ENCODE measurements at regions not wholly inside any gene's neighbourhood (a gene's known extent, or its start where the extent isn't known, plus 50 kb on each side); places are given as distances from the start of the nearest gene placed in this dataset.

DNA sequence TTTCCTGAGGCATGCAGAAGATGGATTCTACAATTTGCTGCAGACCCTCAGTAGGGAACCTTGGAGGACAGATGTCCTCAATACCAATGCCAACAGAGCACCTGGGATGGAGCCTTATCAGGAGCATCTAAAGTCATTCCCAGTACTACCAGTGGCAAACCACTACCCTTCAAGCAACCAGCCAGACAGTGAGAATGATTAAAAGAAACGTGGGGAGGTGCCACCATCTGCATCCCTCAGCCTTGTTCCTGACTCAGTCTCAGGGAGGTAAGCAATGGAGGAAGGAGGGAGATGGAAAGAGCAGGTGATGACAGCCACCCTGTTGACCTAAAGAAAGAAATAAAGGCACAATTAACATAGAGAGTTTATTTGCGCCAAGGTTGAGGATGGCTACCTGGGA is 175.2 kb upstream of the GRIN2B start:
- no peak for DNase-seq

GRCh38 chr12:14157088-14157747 is 175.8 kb upstream of the GRIN2B start:
- DNase-seq: no peak

- no peak for DNase-seq
Observed at GRCh38 chr12:14164266-14164665, 182.9 kb upstream of the GRIN2B start.

DNA sequence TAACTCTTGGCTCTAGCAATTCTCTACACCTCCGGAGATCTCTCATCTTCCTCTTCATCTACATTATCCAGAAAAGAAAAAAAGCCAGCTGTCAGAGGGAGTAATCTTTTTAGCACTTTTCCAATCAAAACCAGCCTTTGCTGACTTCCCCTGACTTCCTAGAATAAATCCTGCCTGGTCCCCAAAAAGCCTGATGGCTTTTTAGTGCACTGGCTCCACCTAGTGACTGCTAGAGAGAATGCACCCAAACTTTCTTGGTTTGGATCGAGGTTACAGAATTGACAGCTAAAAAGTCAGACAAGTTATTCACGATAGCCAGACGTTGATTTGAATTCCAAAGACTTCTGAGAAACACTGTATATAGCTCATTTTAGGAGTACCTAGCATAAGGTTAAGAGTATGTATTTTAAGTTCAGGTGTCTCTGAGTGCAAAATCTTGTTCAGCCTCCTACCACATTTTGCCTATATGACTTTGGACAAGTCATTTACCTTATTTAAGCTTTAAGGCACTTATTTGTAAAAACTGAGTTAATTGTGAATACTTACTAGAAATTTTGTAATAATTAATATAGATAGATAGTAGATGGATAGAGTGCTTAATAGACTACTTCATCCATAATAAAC is 185.7 kb upstream of the GRIN2B start:
- peak; percentile 27 for DNase-seq

DNA sequence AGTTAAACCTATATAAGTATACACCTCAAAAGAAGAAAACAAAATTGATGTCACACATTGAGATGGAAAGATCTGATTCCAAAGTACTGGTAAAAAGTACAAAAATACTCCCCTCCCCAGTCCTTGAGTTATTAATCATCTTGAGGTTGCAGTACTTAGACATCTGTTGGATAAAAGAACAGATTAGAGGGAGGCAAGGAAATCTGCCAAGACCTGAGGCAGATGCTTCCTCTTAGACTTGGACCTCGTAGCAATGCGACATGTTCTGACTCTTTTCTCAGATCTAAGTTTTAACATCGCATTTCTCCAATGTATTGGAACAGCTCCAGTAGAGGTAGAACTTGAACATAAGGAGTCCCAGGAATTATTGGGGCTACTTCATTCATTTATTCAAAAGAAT is 187.9 kb upstream of the GRIN2B start:
- no peak for DNase-seq

- no peak for DNase-seq
Observed at GRCh38 chr12:14171106-14171505, 189.7 kb upstream of the GRIN2B start.

- DNase-seq: no peak
Observed at GRCh38 chr12:14175206-14175605, 190.3 kb upstream of the ATF7IP start.

GRCh38 chr12:14185427-14186192 is 179.9 kb upstream of the ATF7IP start:
- peak; percentile 69 for DNase-seq

GRCh38 chr12:14186193-14186502 is 179.3 kb upstream of the ATF7IP start:
- DNase-seq: no peak

DNA sequence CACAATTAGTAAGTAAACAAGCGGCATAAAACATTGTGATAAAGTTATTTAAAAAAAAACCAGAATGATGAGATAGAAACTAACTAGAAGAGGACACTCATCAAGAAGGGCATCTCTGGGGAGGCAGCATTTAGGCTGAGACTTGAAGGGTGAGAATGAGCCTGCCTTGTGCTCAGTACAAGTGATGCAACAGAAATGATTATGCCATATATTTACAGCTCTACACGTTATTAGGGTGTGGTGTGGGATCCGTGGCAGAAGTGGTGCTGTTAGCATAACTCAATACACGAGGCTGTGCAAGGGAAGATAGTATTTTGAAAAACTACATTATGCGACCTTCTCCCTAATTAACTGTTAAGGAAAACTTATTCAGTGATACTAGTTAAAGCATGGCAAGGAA is 178.5 kb upstream of the ATF7IP start:
- DNase-seq: no peak

DNA sequence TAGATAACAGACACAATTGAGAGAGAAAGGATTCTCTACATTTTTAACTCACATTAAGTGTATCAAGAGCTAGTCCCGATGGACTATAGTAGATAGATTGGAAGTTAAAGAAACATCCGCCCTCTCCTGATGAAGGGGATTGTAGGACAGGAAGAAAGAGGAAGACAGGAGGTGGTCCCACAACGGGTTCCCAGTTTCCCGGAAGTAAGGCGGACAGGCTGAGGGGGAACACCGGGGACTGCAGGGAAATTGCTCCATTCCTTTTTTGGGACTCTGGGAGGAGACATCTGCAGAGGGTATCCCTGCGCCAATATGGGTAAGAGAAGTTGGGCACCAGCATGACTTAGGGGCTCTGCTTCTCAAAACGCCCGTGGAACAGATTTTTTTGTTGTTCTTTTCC is 177.5 kb upstream of the ATF7IP start:
- DNase-seq: no peak

- DNase-seq: no peak
Observed at GRCh38 chr12:14188744-14189143, 176.7 kb upstream of the ATF7IP start.

DNA sequence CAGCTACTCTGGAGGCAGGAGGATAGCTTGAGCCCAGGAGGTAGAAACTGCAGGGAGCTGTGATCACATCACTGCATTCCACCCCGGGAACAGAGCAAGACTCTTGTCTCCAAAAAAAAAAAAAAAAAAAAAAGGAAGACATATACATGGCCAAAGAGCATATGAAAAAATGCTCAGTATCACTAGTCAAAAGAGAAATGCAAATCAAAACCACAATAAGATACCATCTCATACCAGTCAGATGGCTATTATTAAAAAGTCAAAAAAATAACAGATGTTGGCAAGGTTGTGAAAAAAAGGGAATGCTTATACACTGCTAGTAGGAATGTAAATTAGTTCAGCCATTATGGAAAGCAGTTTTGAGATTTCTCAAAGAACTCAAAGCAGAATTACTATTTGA is 174.8 kb upstream of the ATF7IP start:
- no peak for DNase-seq

DNA sequence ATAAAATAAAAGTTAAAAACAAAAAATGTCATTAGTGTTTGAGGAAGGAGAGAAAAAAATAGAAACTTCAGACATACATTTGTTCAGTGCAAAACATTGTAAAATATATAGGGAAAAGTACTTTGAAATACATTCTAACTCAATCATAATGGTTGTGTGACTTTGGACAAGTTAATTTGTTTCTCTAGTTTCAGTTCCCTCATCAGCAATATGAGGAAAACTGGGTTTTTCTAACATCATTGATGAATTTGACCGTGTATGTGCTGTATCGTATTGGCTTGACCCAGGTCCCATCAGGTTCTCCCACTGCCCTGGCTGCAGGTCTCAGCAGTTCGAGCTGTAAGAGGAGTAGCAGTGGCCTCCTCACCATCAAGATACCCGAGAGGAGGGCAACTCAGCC is 173.9 kb upstream of the ATF7IP start:
- DNase-seq: no peak

GRCh38 chr12:14193639-14194038 is 171.8 kb upstream of the ATF7IP start:
- peak; percentile 66 for DNase-seq

DNA sequence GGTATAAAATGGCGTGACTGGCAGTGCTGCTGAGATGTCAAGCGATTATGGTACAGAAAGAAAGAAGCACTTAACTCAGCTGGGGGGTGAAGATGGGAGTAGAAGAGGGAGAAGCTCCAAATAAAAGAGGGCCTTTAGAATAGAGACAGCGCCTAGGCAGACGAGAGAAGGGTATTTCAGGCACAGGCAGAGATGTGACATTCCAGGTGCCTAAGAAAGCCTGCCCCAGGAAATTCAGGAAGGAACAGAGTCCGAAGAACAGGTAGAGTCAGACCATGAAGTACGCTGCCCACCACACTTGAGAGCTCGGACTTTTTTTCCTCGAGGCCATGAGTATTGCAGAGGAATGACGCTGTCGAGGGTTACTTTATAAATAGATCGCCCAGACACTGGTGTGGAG is 170.9 kb upstream of the ATF7IP start:
- no peak for DNase-seq

- no peak for DNase-seq
Observed at GRCh38 chr12:14199455-14200198, 165.9 kb upstream of the ATF7IP start.

- no peak for DNase-seq
Observed at GRCh38 chr12:14200598-14200997, 164.9 kb upstream of the ATF7IP start.

DNA sequence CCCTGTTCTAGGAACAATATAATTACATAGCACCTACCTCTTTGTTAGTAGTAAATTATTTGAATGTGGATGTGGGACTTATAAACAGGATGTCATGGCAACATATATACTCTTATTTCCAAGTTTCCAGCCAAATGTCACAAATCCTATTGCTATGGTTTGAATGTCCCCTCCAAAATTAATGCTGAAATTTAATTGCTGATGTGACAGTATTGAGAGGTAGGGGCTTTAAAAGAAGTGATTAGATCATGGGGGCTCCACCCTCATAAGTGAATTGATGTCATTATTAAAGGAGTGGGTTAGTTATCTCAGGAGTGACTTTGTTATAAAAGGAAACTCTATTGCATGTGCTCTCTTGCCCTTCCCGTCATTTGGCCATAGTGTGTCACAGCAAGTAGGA is 164.2 kb upstream of the ATF7IP start:
- no peak for DNase-seq

GRCh38 chr12:14207905-14208551 is 157.5 kb upstream of the ATF7IP start:
- no peak for DNase-seq

- no peak for DNase-seq
Observed at GRCh38 chr12:14211947-14212387, 153.5 kb upstream of the ATF7IP start.

DNA sequence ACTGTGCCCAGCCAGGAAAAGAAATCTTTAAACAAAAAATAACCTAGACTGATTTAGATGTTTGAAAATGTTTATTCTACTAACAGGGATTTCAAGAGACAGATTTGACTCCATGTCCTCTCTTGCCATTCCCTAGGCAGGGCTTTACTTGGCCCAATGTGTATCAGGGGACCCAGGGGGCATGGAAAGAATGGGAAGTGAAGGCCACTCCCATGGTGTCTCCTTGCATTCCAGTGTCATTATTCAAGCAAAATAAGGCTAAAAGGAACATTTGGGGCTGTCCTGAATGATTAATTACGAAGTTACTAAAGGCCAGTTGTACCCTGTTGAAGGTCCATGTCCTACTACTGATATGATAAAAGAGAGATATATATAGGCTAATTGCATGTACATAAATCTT is 151.9 kb upstream of the ATF7IP start:
- DNase-seq: no peak

DNA sequence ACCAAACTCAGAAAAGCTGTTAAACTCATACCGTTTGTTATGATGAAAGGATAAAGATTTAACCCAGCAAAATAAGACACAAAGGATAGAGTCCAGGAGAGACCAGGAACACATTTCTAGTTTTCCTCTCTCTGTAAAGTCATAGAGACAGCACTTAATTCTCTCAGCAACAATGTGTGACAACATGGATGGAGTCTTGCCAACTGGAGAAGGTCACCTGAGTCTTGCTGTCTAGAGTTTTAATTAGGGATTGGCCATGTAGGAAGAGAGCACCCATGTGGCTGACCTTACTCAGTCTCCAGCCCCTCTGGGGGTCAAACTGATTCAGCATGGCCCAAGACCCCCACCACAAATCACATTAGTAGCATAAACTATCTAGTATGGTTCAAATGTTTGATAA is 151.0 kb upstream of the ATF7IP start:
- no peak for DNase-seq

All from NCI-H146 (cell line).